Left forelimb (tissue), 1 donor: ENCODE measurements at regions not wholly inside any gene's neighbourhood (a gene's known extent, or its start where the extent isn't known, plus 50 kb on each side); places are given as distances from the start of the nearest gene placed in this dataset.
A peak's percentile ranks its signal among the peaks of the same experiment; 100 is the strongest.

ENCODE experiments used
- DNase-seq: peaks from one replicate; pipeline ENCODE4 v3.0.0-alpha.2; 2018; ENCODE audit warnings: low spot score

GRCh38 chr3:66692766-66693150 lies 191.9 kb upstream of the LRIG1 start:
- no peak for DNase-seq

DNA sequence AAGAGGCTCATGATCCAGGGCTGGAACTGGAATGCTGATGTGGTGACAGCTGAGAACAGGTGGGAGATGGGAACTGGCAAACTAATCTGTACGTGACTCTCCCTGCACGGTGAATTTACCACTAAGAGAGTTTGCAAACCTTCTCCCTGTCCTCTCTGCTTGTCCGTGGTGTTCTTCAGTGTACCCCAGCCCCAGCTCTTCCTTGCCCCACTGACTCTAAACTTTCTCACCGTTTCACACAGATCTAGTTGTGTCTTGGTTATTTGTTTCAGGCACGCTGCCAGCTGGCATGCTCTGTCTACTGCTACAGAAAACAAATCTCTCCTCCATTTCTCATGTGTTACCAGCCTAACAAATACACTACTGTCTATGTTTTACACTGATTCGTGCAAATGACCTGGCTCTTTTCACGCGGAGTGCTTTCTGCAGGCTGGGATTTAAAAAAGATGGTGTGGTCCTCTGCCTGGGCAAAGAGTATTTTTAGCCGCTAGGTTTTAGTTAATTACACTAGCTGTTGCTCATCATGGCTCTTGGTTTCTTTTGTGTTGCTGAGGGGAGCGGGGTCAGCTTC lies 192.7 kb upstream of the LRIG1 start:
- peak; percentile 74 for DNase-seq

GRCh38 chr3:66702126-66702525 lies 201.3 kb upstream of the LRIG1 start:
- no peak for DNase-seq

GRCh38 chr3:66703501-66703900 lies 202.7 kb upstream of the LRIG1 start:
- no peak for DNase-seq

DNA sequence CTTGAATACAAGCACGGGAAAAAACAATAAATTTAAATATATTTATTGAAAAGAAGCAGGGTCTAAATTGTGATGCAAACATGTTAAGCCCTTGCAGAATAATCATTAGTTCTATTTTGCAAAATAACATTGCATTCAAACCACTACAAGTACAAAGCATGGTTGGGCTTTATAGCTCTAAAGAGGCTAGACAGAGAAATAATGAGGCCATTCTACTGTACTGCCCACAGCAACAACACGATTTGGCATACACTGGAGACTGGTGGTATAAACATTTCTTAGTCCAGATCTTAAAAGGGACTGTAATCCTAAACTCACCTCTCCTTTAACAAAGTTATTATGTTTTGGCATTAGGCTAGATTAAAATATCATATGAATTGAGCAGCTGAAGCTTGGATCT lies 204.3 kb upstream of the LRIG1 start:
- DNase-seq = no peak

DNA sequence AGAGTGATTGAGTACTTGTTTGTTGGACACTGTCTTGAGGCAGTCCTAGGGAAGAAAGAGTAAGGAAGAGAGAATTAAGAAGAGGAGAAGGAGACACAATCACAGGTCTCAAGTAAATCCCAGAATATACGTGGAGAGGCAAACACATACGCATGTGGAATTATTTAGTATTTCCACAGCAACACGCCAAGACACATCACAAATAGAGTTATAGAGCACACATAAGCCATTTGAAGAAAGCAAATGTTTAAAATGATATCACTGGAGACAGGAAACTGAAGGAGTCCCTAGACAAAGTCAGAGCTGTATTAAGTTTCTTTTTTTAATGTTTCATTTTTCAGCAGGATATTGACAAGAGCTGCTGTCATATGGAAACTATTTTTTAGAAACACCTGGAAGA lies 206.1 kb upstream of the LRIG1 start:
- no peak for DNase-seq

GRCh38 chr3:66709532-66709931 lies 208.7 kb upstream of the LRIG1 start:
- no peak for DNase-seq

- DNase-seq = no peak
Observed at GRCh38 chr3:66712210-66712609, 211.4 kb upstream of the LRIG1 start.

DNA sequence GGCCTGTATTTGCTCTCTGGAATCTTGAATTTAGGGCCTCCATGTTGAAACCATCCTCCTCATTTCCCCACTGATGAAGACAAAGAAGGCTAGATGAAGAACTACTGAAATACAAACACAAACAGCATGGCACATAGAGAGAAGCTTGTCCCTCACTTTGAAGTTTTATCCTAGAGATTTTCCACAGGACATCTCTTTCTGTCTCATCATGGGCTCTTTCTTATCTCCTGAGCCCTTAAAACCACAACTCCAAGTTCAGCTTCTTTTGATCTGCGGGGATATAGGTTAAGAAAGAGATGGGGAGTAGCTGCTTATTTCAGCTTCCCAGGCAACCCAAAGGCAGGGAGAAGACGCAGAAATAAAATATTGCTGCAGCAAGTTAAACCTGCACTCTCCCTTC lies 213.1 kb upstream of the LRIG1 start:
- no peak for DNase-seq

- DNase-seq = no peak
Observed at GRCh38 chr3:66715806-66716205, 215.0 kb upstream of the LRIG1 start.

DNA sequence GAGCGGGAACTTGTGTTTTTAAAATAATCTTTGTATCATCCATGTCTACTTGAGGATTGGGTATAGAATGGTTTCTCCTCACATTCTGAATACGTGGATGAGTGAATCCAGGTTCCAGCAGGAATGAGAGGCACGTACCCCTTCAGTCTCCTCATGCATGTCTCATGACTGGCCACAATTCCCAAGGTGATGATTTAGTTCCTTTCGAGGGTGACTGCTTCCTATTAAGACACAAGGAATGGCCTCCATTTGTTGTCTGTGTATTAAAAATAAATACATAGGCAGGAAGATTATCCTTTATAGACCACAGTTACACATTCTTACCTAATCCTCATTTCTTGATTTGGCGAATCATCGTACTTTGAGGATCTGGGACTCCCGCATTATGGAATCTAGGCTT lies 217.0 kb upstream of the LRIG1 start:
- no peak for DNase-seq

DNA sequence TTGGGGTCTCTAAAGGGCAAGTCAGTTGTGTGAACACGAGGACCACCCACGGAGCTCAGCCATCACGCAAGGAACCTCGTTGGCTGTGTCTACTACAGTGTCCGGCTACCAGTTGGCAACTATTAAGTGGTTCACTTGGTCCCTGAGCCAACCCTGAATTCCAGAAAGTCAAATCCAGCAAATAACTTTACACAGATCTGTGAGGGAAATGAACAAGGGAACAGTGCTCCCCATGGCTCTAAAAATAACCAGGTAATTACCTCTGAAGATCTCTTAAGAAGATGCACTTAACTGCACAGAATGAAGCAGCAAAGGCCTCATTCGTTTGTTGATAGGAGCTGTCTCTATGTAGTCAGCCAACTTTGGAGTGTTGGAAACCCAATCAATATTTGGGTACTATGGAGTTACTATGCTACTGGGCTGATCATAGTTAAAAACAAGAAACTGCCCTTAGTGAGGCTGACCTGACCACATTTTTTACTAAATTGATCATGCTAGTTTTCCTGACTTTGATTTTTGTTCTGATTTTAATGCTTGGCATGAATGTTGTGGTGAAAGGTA lies 219.1 kb upstream of the LRIG1 start:
- DNase-seq = no peak

DNA sequence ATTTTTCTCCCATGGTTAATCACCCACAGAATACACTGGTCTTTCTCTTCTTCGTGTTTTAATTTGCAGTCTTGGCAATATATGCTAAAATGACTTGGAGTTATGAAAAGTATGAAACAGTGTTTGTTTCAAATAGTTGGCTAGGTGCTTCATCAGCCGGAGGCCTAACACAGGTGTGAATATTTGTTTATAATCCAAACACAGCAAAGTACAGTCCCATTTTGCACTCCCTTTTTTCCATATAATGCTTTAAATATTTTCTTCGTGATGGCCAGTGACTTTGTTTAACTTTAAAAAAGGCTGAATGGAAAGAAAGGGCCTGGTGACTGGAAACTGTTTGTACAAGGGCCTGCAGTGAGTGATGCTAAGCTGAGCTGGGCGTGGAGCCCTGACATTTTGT lies 219.7 kb upstream of the LRIG1 start:
- no peak for DNase-seq

DNA sequence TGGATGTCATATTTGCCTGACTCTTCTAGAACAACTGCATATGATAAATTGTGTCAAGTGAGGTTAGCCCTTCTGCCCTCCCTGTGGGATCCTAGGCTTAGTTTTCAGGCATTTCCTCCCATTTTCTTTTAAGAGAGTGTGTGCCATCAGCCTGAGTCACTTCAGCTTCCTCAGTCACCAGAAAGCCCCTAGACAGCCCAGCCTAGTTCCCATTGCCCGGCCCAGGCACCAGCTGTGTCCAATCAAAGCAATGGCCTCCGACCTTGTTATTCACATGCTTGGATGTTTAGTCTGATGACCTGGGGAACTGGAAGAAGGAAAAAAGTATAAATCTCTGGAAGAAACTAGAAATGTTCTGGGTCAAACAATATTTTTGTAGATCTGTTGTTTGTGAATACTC lies 221.9 kb upstream of the LRIG1 start:
- no peak for DNase-seq

DNA sequence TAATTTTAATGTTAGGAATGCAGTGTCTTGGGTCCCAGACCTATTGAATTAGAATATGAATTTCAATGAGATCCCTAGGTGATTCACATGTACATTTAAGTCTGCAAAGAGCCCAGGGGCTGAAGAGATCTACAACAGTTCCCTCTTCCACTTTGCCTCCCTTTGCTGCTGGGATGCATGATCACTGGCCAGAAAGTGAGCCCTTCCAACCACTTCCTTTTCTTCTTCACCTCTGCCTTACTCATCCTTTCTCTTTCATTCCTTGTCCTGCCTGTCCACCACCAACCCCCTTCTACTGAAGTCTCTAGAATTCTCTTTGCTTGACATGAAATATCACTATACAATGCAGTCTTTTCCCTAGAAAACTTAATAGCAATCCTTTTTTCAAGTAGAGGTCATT lies 222.4 kb upstream of the LRIG1 start:
- DNase-seq = no peak

DNA sequence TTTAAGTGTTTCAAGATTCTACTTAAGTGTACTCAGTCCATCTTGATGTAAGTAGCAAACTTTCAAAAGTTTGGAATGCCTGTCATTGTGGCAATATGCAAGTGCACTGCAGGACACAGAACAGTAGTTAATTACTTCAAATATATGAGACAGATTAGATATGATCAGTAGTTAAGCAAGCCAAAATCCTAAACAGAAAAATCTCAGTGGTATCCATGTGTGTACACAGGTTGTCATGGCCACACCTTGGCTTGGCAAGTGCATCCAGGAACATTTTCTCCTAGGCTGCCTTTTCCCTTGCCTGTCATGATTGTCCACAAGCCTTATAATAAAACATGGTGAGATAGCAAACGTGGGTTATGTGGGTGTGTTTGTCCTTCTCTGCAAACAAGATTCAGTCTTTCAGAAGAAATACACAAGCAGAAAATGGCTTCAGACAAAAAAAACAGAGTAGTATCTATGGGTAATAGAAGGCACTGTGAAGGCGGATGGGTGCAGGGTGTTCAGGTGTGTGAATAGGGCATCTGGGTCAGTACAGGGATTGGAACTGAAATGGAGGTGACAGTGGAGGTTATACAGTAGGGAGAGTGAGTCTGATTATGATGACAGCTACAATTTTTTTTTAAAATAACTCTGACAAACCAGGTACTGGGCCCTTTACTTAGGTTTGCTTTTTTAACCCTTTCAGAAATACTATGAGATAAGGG lies 229.0 kb upstream of the LRIG1 start:
- DNase-seq = no peak

GRCh38 chr3:66738625-66739365 lies 238.0 kb upstream of the LRIG1 start:
- DNase-seq = no peak

DNA sequence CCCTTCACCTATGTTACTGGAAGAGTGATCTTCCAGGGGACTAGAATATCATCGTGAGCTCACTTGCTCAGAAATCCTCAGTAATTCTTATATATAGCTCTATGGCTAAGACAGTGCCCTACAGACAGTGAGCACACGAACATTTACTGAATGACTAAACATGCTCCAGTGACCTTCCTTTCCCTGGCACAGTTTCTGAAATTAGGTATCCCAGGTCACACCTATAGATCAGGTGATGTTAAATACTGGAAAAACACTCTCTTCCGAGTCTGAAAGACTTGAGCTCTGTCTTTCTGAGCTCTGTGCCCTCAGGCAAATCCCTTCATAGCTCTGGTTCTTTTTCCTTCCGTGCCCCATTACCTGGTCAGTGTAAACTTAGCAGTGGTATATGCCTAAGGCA lies 239.4 kb upstream of the LRIG1 start:
- no peak for DNase-seq

- DNase-seq = no peak
Observed at GRCh38 chr3:66744521-66744920, 243.7 kb upstream of the LRIG1 start.

DNA sequence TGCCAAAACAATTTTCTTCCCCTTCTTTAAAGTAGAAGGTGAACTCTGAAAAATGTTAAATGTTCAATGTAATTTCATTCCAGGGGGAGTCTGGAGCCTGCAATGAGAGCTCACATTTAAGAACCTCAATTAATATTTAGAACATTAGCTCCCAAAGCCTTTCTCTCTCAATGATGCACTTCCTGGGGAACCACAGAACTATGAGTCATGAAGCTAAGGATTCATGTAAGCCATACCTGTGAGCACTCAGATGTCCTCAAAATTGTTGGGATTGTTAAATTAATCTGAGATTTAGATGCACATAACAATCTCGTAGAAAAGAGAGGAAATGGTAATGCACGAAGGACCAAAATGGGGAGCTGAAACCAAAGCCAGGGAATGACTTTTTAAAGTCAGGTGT lies 244.2 kb upstream of the LRIG1 start:
- no peak for DNase-seq

GRCh38 chr3:66747261-66747660 lies 246.4 kb upstream of the LRIG1 start:
- DNase-seq = no peak

- DNase-seq = no peak
Observed at GRCh38 chr3:66747696-66748095, 246.9 kb upstream of the LRIG1 start.

DNA sequence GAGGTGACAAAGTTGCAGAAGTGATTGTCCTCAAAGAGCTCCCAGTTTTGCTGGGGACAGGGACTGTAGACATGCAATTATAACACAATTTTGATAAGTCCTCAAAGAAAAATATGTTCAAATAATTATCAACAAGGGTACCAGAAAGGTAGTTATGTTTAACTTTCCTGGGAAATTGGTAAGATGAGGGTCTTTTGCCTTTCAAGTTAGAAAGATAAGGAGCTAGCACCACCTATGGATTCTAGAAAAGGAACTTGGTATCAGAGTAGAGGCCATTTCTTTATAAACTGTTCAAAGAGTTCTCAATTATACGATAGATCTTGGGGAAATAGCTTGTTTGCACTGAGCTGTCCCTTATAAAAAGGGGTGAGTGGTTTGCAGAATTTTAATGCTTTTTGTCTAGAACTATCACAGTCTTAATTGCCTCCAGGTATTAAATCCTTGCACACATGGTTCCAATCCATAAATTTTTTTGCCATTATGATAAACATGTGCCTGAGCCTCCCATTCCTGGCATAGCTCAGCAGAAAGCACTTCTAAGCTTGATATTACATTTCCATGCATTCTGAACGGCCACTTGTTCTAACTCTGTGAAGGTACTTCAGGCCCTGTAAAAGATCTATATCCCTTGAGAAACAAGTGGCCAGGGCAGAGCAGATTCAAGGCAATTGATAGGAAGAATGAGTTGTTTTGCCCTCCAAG lies 247.5 kb upstream of the LRIG1 start:
- DNase-seq = no peak
